ENCODE measurements at regions not wholly inside any gene's neighbourhood (a gene's known extent, or its start where the extent isn't known, plus 50 kb on each side); places are given as distances from the start of the nearest gene placed in this dataset.

DNA sequence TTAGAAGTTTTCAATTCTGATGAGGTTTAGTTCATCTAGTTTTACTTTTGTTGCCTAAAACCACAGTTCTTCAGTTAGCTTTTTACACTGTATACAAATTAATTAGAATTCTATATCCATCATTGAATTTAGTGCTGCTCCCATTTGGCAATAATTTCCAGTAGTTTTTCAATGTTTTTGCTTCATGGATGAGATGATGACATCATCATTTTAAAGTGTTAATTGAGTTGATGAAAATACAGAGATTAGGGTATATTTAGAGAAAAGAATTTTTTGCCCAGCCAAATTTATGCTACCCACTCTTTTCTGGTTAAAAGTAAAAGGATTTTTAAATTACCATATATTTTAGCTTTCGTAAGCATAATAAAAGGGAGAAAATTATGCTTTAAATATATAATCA lies 323.8 kb downstream of the TMEM167A start:
- TF ChIP-seq, protein P1, sequence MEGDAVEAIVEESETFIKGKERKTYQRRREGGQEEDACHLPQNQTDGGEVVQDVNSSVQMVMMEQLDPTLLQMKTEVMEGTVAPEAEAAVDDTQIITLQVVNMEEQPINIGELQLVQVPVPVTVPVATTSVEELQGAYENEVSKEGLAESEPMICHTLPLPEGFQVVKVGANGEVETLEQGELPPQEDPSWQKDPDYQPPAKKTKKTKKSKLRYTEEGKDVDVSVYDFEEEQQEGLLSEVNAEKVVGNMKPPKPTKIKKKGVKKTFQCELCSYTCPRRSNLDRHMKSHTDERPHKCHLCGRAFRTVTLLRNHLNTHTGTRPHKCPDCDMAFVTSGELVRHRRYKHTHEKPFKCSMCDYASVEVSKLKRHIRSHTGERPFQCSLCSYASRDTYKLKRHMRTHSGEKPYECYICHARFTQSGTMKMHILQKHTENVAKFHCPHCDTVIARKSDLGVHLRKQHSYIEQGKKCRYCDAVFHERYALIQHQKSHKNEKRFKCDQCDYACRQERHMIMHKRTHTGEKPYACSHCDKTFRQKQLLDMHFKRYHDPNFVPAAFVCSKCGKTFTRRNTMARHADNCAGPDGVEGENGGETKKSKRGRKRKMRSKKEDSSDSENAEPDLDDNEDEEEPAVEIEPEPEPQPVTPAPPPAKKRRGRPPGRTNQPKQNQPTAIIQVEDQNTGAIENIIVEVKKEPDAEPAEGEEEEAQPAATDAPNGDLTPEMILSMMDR (IDR thresholded peaks at IDR 0.05; ENCODE audit: borderline replicate concordance, extremely low read depth, low read length, poor library complexity, severe bottlenecking): no peak
- TF ChIP-seq EZH2 (IDR thresholded peaks at IDR 0.05; ENCODE audit: borderline replicate concordance, low read depth, low read length, severe bottlenecking): no peak

Measured in DND-41 (cell line).